GM21390 (cell line): ENCODE measurements at regions not wholly inside any gene's neighbourhood (a gene's known extent, or its start where the extent isn't known, plus 50 kb on each side); places are given as distances from the start of the nearest gene placed in this dataset.

Experiments used
- ATAC-seq: cut with Tn5 transposase; IDR thresholded peaks from one replicate; pipeline ENCODE4 v1.9.1; 2021; ENCODE audit not compliant: unreplicated experiment

GRCh38 chrX:110408949-110409588 is 50.4 kb downstream of the RTL9 start:
- no peak for ATAC-seq

GRCh38 chrX:110409925-110410324 is 51.3 kb downstream of the RTL9 start:
- ATAC-seq: no peak

- no peak for ATAC-seq
These were observed 52.0 kb downstream of the RTL9 start for GRCh38 chrX:110410603-110411002.

GRCh38 chrX:110412971-110413726 is 54.5 kb downstream of the RTL9 start:
- peak; percentile 64 for ATAC-seq

- no peak for ATAC-seq
These were observed 55.1 kb downstream of the RTL9 start for GRCh38 chrX:110413727-110414124.

- ATAC-seq: peak; percentile 27
These were observed 55.6 kb downstream of the RTL9 start for GRCh38 chrX:110414273-110414672.

- peak; percentile 85 for ATAC-seq
These were observed 56.2 kb downstream of the RTL9 start for GRCh38 chrX:110414679-110415439.

- ATAC-seq: no peak
These were observed 57.0 kb downstream of the RTL9 start for GRCh38 chrX:110415440-110416170.

- no peak for ATAC-seq
These were observed 58.5 kb downstream of the RTL9 start for GRCh38 chrX:110417128-110417527.

GRCh38 chrX:110418316-110419235 is 59.9 kb downstream of the RTL9 start:
- no peak for ATAC-seq

- ATAC-seq: no peak
These were observed 60.9 kb downstream of the RTL9 start for GRCh38 chrX:110419512-110419911.

- ATAC-seq: no peak
These were observed 62.3 kb downstream of the RTL9 start for GRCh38 chrX:110420771-110421499.

GRCh38 chrX:110421500-110422455 is 63.1 kb downstream of the RTL9 start:
- no peak for ATAC-seq

- no peak for ATAC-seq
These were observed 66.8 kb downstream of the RTL9 start for GRCh38 chrX:110425222-110426154.

GRCh38 chrX:110426155-110426504 is 67.5 kb downstream of the RTL9 start:
- no peak for ATAC-seq

- ATAC-seq: no peak
These were observed 68.4 kb downstream of the RTL9 start for GRCh38 chrX:110427076-110427475.

- no peak for ATAC-seq
These were observed 69.5 kb downstream of the RTL9 start for GRCh38 chrX:110428144-110428543.
